ENCODE measurements at regions not wholly inside any gene's neighbourhood (a gene's known extent, or its start where the extent isn't known, plus 50 kb on each side); places are given as distances from the start of the nearest gene placed in this dataset.

- H3K27me3 ChIP-seq: no peaks in the 10 kb centered on the region
- WGBS (ENCODE audit: insufficient coverage, low coverage, low lambda C conversion rate, missing lambda C conversion rate): 86% methylated on average over 1 of the region's 1 CpG
- no peak overlapping the region for H3K4me3 ChIP-seq
- no peak for DNase-seq
- H3K36me3 ChIP-seq: no peaks in the 10 kb centered on the region
- H3K9me3 ChIP-seq: no peaks in the 10 kb centered on the region
- intact Hi-C loops (cut with DNase I): no loop called here
- no peak for TF ChIP-seq CTCF (IDR thresholded peaks at IDR 0.05)
- no peak for TF ChIP-seq POLR2A (IDR thresholded peaks at IDR 0.05)
- H3K4me1 ChIP-seq: no peaks in the 10 kb centered on the region
- no peak overlapping the region for H3K27ac ChIP-seq
- ATAC-seq: no peak
Observed at GRCh38 chr3:25287291-25287884, 140.7 kb upstream of the RARB start.

GRCh38 chr3:25288413-25288812 is 139.7 kb upstream of the RARB start:
- Histone ChIP-seq H3K9me3 (no peaks in the 10 kb centered on the region), H3K4me3 (no peak overlapping the region), H3K27ac (no peak overlapping the region), H3K36me3 (no peaks in the 10 kb centered on the region), H3K27me3 (no peaks in the 10 kb centered on the region), H3K4me1 (no peaks in the 10 kb centered on the region)
- WGBS (ENCODE audit: insufficient coverage, low coverage, low lambda C conversion rate, missing lambda C conversion rate): 27% methylated on average over 1 of the region's 1 CpG
- no peak for TF ChIP-seq POLR2A (IDR thresholded peaks at IDR 0.05)
- no peak for TF ChIP-seq CTCF (IDR thresholded peaks at IDR 0.05)
- ATAC-seq (no peak), DNase-seq (no peak)
- intact Hi-C loops (cut with DNase I): no loop called here

- Histone ChIP-seq H3K4me3 (no peak overlapping the region), H3K36me3 (no peaks in the 10 kb centered on the region), H3K27ac (no peak overlapping the region), H3K4me1 (no peaks in the 10 kb centered on the region), H3K9me3 (no peaks in the 10 kb centered on the region), H3K27me3 (no peaks in the 10 kb centered on the region)
- intact Hi-C loops (cut with DNase I): no loop called here
- no peak for TF ChIP-seq CTCF (IDR thresholded peaks at IDR 0.05)
- ATAC-seq (no peak), DNase-seq (no peak)
- 14% methylated on average over 1 of the region's 1 CpG for WGBS (ENCODE audit: insufficient coverage, low coverage, low lambda C conversion rate, missing lambda C conversion rate)
Observed at GRCh38 chr3:25289156-25289555, 138.9 kb upstream of the RARB start.

- intact Hi-C loops (cut with DNase I): no loop called here
- DNase-seq: no peak
- no peak for ATAC-seq
- Histone ChIP-seq H3K36me3 (no peaks in the 10 kb centered on the region), H3K4me3 (no peak overlapping the region), H3K4me1 (no peaks in the 10 kb centered on the region), H3K9me3 (no peaks in the 10 kb centered on the region), H3K27me3 (no peaks in the 10 kb centered on the region), H3K27ac (no peak overlapping the region)
- TF ChIP-seq CTCF (IDR thresholded peaks at IDR 0.05): no peak
- TF ChIP-seq POLR2A (IDR thresholded peaks at IDR 0.05): no peak
- WGBS (ENCODE audit: insufficient coverage, low coverage, low lambda C conversion rate, missing lambda C conversion rate): 62% methylated on average over 2 of the region's 2 CpGs
Observed at GRCh38 chr3:25289663-25290062, 138.4 kb upstream of the RARB start.

GRCh38 chr3:25291481-25291905 is 136.6 kb upstream of the RARB start:
- H3K36me3 ChIP-seq: no peaks in the 10 kb centered on the region
- H3K4me3 ChIP-seq: no peak overlapping the region
- ATAC-seq (no peak), DNase-seq (no peak)
- no peak overlapping the region for H3K27ac ChIP-seq
- H3K27me3 ChIP-seq: no peaks in the 10 kb centered on the region
- intact Hi-C loops (cut with DNase I): no loop called here
- WGBS (ENCODE audit: insufficient coverage, low coverage, low lambda C conversion rate, missing lambda C conversion rate): 24% methylated on average over 2 of the region's 2 CpGs
- no peaks in the 10 kb centered on the region for H3K9me3 ChIP-seq
- no peak for TF ChIP-seq POLR2A (IDR thresholded peaks at IDR 0.05)
- TF ChIP-seq CTCF (IDR thresholded peaks at IDR 0.05): no peak
- no peaks in the 10 kb centered on the region for H3K4me1 ChIP-seq

All from right lobe of liver (tissue), 6 donors.